ENCODE measurements at regions not wholly inside any gene's neighbourhood (a gene's known extent, or its start where the extent isn't known, plus 50 kb on each side); places are given as distances from the start of the nearest gene placed in this dataset.

- TF ChIP-seq, protein P1, sequence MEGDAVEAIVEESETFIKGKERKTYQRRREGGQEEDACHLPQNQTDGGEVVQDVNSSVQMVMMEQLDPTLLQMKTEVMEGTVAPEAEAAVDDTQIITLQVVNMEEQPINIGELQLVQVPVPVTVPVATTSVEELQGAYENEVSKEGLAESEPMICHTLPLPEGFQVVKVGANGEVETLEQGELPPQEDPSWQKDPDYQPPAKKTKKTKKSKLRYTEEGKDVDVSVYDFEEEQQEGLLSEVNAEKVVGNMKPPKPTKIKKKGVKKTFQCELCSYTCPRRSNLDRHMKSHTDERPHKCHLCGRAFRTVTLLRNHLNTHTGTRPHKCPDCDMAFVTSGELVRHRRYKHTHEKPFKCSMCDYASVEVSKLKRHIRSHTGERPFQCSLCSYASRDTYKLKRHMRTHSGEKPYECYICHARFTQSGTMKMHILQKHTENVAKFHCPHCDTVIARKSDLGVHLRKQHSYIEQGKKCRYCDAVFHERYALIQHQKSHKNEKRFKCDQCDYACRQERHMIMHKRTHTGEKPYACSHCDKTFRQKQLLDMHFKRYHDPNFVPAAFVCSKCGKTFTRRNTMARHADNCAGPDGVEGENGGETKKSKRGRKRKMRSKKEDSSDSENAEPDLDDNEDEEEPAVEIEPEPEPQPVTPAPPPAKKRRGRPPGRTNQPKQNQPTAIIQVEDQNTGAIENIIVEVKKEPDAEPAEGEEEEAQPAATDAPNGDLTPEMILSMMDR (IDR thresholded peaks at IDR 0.05; ENCODE audit: poor library complexity), result no peak
- no peak for TF ChIP-seq EZH2phosphoT487 (IDR thresholded peaks at IDR 0.05; ENCODE audit: low read depth, severe bottlenecking, unreplicated experiment)
- TF ChIP-seq EZH2 (IDR thresholded peaks at IDR 0.05; ENCODE audit: borderline replicate concordance), result no peak
Measured at GRCh38 chr18:64240316-64240715, 91.4 kb upstream of the LINC00305 start.

Measured in hepatocyte (in vitro differentiated cells).